Erythroblast (primary cell): ENCODE measurements at regions not wholly inside any gene's neighbourhood (a gene's known extent, or its start where the extent isn't known, plus 50 kb on each side); places are given as distances from the start of the nearest gene placed in this dataset.

ENCODE experiments used
- GATA1 ChIP-seq: IDR thresholded peaks from 2 replicates; pipeline ENCODE4 v1.6.1; 2011; ENCODE audit warnings: low read depth, mild to moderate bottlenecking, control low read depth, low read length, moderate library complexity
- POLR2A ChIP-seq: IDR thresholded peaks from 2 replicates; pipeline ENCODE4 v1.6.1; 2011; ENCODE audit warnings: mild to moderate bottlenecking, low read length

DNA sequence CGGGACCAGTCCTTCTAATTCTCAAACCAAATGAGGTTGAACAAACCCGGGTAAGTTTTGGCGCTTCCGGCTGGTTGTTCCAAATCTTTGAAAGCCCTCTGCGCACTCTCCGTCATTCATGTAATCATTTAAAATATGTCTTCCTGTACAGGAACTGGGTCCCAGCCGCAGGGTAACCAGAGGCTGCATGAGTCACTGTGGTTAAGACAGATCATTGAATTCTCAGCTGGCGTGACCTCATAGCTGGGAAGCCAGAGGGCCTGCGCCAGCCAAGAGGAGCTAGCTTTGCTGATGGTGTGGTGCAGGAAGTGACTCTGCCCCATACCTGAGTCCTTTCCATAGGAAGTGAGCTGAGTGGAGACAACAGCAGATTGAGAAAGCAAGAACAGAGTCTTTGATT is 135.2 kb downstream of the TSHZ3 start:
- no peak for TF ChIP-seq POLR2A
- no peak for TF ChIP-seq GATA1
